NK-92 treated with Interleukin-12 subunit alpha and Interleukin-12 subunit beta, amount 100 ng/mL, for 24 hours (cell line): ENCODE measurements at regions not wholly inside any gene's neighbourhood (a gene's known extent, or its start where the extent isn't known, plus 50 kb on each side); places are given as distances from the start of the nearest gene placed in this dataset.

Experiments
- DNase-seq: peaks from one replicate; lab custom pipeline; 2025; lab: John Stamatoyannopoulos, UW

- no peak for DNase-seq
Observed at GRCh38 chr14:95410838-95411237, 91.1 kb upstream of the CLMN start.

- no peak for DNase-seq
Observed at GRCh38 chr14:95409477-95410272, 90.0 kb upstream of the CLMN start.

- DNase-seq, result no peak
Observed at GRCh38 chr14:95408731-95409476, 89.2 kb upstream of the CLMN start.

- DNase-seq, result no peak
Observed at GRCh38 chr14:95407354-95407753, 87.6 kb upstream of the CLMN start.

- no peak for DNase-seq
Observed at GRCh38 chr14:95406756-95407277, 87.1 kb upstream of the CLMN start.

GRCh38 chr14:95404583-95404982, 84.9 kb upstream of the CLMN start:
- DNase-seq, result no peak

GRCh38 chr14:95402578-95402977, 82.9 kb upstream of the CLMN start:
- DNase-seq, result no peak

- DNase-seq, result no peak
Observed at GRCh38 chr14:95402176-95402575, 82.5 kb upstream of the CLMN start.

GRCh38 chr14:95398630-95399547, 79.2 kb upstream of the CLMN start:
- no peak for DNase-seq

GRCh38 chr14:95397325-95397724, 77.6 kb upstream of the CLMN start:
- DNase-seq, result no peak

GRCh38 chr14:95396221-95396620, 76.5 kb upstream of the CLMN start:
- no peak for DNase-seq

GRCh38 chr14:95395098-95395737, 75.5 kb upstream of the CLMN start:
- no peak for DNase-seq

GRCh38 chr14:95394297-95395097, 74.8 kb upstream of the CLMN start:
- DNase-seq, result no peak

GRCh38 chr14:95392841-95393240, 73.1 kb upstream of the CLMN start:
- DNase-seq, result no peak

GRCh38 chr14:95391331-95391730, 71.6 kb upstream of the CLMN start:
- no peak for DNase-seq

- no peak for DNase-seq
Observed at GRCh38 chr14:95389471-95390011, 69.8 kb upstream of the CLMN start.

GRCh38 chr14:95388699-95389098, 69.0 kb upstream of the CLMN start:
- no peak for DNase-seq

GRCh38 chr14:95387826-95388445, 68.2 kb upstream of the CLMN start:
- no peak for DNase-seq

GRCh38 chr14:95386536-95387095, 66.9 kb upstream of the CLMN start:
- DNase-seq, result no peak

- DNase-seq, result no peak
Observed at GRCh38 chr14:95385701-95386100, 66.0 kb upstream of the CLMN start.
